Upper lobe of right lung (tissue), 1 donor: ENCODE measurements at regions not wholly inside any gene's neighbourhood (a gene's known extent, or its start where the extent isn't known, plus 50 kb on each side); places are given as distances from the start of the nearest gene placed in this dataset.

Source experiments
- ATAC-seq: fragments of 200-7000 bp; cut with Tn5 transposase; one replicate; pipeline ENCODE4 v1.9.1; 2020; ENCODE audit warnings: mild to moderate bottlenecking, moderate library complexity
- DNase-seq: peaks from one replicate; pipeline ENCODE4 v3.0.0-alpha.2; 2020
- H3K27ac ChIP-seq: fragments of 200-600 bp; one replicate; pipeline ENCODE4 v1.8.0; 2022
- H3K27me3 ChIP-seq: fragments of 200-600 bp; one replicate; pipeline ENCODE4 v1.8.0; 2022; ENCODE audit warnings: mild to moderate bottlenecking
- H3K36me3 ChIP-seq: fragments of 200-600 bp; one replicate; pipeline ENCODE4 v1.8.0; 2022
- H3K4me1 ChIP-seq: fragments of 200-600 bp; one replicate; pipeline ENCODE4 v1.8.0; 2022
- H3K4me3 ChIP-seq: fragments of 200-600 bp; one replicate; pipeline ENCODE4 v1.8.0; 2022; ENCODE audit warnings: mild to moderate bottlenecking
- H3K9me3 ChIP-seq: fragments of 200-600 bp; one replicate; pipeline ENCODE4 v1.8.0; 2022
- CTCF ChIP-seq: fragments of 200-600 bp; IDR thresholded peaks from one replicate; pipeline ENCODE4 v1.8.0; 2022; ENCODE audit warnings: antibody characterized with exemption
- intact Hi-C: fragments of 100-400 bp; cut with DNase I; formaldehyde crosslinking; loops from one replicate; pipeline ENCODE4 v1.11.0; 2022
- donor health status: DM: no; HTN: yes; CAD: no; lungs with severe emphysema.

DNA sequence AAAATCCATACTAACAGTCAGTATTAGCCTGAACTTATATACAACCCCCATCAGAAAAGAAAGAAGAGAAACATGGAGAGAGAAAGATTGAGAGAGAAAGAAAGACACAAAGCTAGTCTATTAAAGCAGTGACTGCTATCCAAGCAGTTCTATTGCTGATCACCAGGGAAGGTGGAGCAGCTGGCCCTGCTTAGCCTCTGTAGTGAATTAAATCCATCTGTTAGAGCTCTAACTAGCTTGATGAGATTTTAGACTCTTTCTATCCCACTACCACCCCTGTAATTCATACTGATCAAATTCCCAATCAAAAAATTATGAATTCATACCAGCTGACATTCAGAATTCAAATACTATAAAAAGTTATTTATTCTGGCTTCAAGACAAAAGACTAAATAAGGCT lies 486.0 kb upstream of the LRRN3 start:
- no peaks in the 10 kb centered on the region for H3K4me1 ChIP-seq

GRCh38 chr7:110607050-110607857 lies 483.7 kb upstream of the LRRN3 start:
- Histone ChIP-seq H3K27ac (no peak overlapping the region), H3K36me3 (no peaks in the 10 kb centered on the region), H3K9me3 (no peaks in the 10 kb centered on the region), H3K4me3 (no peak overlapping the region), H3K4me1 (no peaks in the 10 kb centered on the region), H3K27me3 (no peaks in the 10 kb centered on the region)
- intact Hi-C loops, result no loop called here
- DNase-seq (no peak), ATAC-seq (no peak)
- TF ChIP-seq CTCF, result no peak

More for the DNA sequence above, 486.0 kb upstream of the LRRN3 start:
- Histone ChIP-seq H3K27me3 (no peaks in the 10 kb centered on the region), H3K27ac (no peak overlapping the region), H3K4me3 (no peak overlapping the region), H3K36me3 (no peaks in the 10 kb centered on the region), H3K9me3 (no peaks in the 10 kb centered on the region)
- ATAC-seq, result no peak
- intact Hi-C loops, result no loop called here
- no peak for DNase-seq
- no peak for TF ChIP-seq CTCF

GRCh38 chr7:110609336-110609735 lies 481.6 kb upstream of the LRRN3 start:
- intact Hi-C loops, result no loop called here
- Histone ChIP-seq H3K4me3 (no peak overlapping the region), H3K36me3 (no peaks in the 10 kb centered on the region), H3K27ac (no peak overlapping the region), H3K27me3 (no peaks in the 10 kb centered on the region), H3K9me3 (no peaks in the 10 kb centered on the region), H3K4me1 (no peaks in the 10 kb centered on the region)
- ATAC-seq (no peak), DNase-seq (no peak)
- TF ChIP-seq CTCF, result no peak

DNA sequence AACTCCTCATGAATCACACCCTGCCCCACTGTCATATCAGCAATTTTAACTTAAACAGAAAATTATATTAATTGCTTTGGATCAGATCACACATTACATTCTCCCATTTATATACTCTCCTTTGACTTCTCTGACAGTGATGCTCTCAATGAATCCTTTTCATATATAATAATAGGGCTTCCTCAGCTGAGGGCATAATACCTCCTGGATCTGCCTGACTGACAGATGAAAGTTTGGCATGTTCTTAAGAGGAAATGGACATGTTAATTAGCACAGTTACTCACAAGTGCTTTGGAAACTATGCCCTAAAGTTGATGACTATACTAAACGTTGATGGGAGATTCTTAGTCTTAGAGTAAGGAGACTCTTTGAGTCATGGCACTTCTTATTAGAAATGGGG lies 478.2 kb upstream of the LRRN3 start:
- intact Hi-C loops, result no loop called here
- H3K36me3 ChIP-seq, result no peaks in the 10 kb centered on the region
- ATAC-seq (no peak), DNase-seq (no peak)
- TF ChIP-seq CTCF, result no peak
- H3K27me3 ChIP-seq, result no peaks in the 10 kb centered on the region
- H3K4me1 ChIP-seq, result no peaks in the 10 kb centered on the region
- H3K27ac ChIP-seq, result no peak overlapping the region
- H3K4me3 ChIP-seq, result no peak overlapping the region
- no peaks in the 10 kb centered on the region for H3K9me3 ChIP-seq
